ENCODE measurements at regions not wholly inside any gene's neighbourhood (a gene's known extent, or its start where the extent isn't known, plus 50 kb on each side); places are given as distances from the start of the nearest gene placed in this dataset.
"Not testable (repeated sequence)": the region's sequence is repeated elsewhere in the genome, so short reads cannot be mapped to it uniquely, and the experiment has no call there.

GRCh38 chr11:116065986-116066385, 561.8 kb upstream of the CADM1 start:
- no peak for DNase-seq

- no peak for DNase-seq
Observed at GRCh38 chr11:116065191-116065895, 561.1 kb upstream of the CADM1 start.

GRCh38 chr11:116062490-116063171, 558.4 kb upstream of the CADM1 start:
- DNase-seq, result no peak

GRCh38 chr11:116062129-116062489, 557.9 kb upstream of the CADM1 start:
- DNase-seq, result no peak

- no peak for DNase-seq
Observed at GRCh38 chr11:116061322-116061721, 557.1 kb upstream of the CADM1 start.

- DNase-seq, result no peak
Observed at GRCh38 chr11:116059919-116060318, 555.7 kb upstream of the CADM1 start.

- no peak for DNase-seq
Observed at GRCh38 chr11:116057000-116057399, 552.8 kb upstream of the CADM1 start.

- no peak for DNase-seq
Observed at GRCh38 chr11:116055064-116055463, 550.8 kb upstream of the CADM1 start.

GRCh38 chr11:116053548-116053919, 549.3 kb upstream of the CADM1 start:
- DNase-seq, result no peak

- DNase-seq, result no peak
Observed at GRCh38 chr11:116052603-116053547, 548.7 kb upstream of the CADM1 start.

- no peak for DNase-seq
Observed at GRCh38 chr11:116051494-116051893, 547.3 kb upstream of the CADM1 start.

- no peak for DNase-seq
Observed at GRCh38 chr11:116049383-116049782, 545.2 kb upstream of the CADM1 start.

GRCh38 chr11:116046127-116046526, 541.9 kb upstream of the CADM1 start:
- no peak for DNase-seq

- DNase-seq, result no peak
Observed at GRCh38 chr11:116044941-116045340, 540.7 kb upstream of the CADM1 start.

GRCh38 chr11:116044520-116044919, 540.3 kb upstream of the CADM1 start:
- DNase-seq, result no peak

- peak; percentile 32 to 57 for DNase-seq
Observed at GRCh38 chr11:116043857-116044256, 539.6 kb upstream of the CADM1 start.

- not testable (repeated sequence) for DNase-seq
Observed at GRCh38 chr11:116043059-116043458, 538.8 kb upstream of the CADM1 start.

- DNase-seq, result no peak
Observed at GRCh38 chr11:116042146-116042545, 537.9 kb upstream of the CADM1 start.

- no peak for DNase-seq
Observed at GRCh38 chr11:116037861-116038260, 533.6 kb upstream of the CADM1 start.

GRCh38 chr11:116035977-116036376, 531.8 kb upstream of the CADM1 start:
- DNase-seq, result no peak

- DNase-seq, result no peak
Observed at GRCh38 chr11:116033931-116034553, 529.8 kb upstream of the CADM1 start.

- DNase-seq, result no peak
Observed at GRCh38 chr11:116030697-116031331, 526.6 kb upstream of the CADM1 start.
